ENCODE measurements at regions not wholly inside any gene's neighbourhood (a gene's known extent, or its start where the extent isn't known, plus 50 kb on each side); places are given as distances from the start of the nearest gene placed in this dataset.
A peak's percentile ranks its signal among the peaks of the same experiment; 100 is the strongest.

DNA sequence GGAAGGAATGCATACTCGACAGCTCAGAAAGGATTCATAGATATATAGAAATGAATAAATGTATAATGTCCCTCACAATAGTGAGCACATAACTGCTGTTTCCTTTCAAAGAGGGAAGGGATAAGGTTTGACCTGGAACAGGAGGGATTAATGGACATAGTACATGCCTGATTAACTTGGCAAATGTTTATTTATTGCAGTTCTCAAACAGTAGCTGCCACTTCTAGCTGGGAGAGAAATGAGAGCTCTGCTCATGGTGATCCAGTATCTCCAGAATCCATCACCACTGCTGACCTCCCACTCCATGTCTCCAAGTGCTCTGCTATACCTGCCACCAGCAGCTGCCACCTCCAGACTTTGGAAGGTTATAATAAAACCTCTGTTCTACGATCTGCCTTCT lies 108.1 kb downstream of the LRIG3 start:
- Histone ChIP-seq H3K4me3 (ENCODE audit: low read depth, low read length) (no peak overlapping the region), H3K27me3 (ENCODE audit: control insufficient read depth, insufficient read depth, low read length) (no peaks in the 10 kb centered on the region), H3K36me3 (ENCODE audit: control insufficient read depth, insufficient read depth, low read length) (no peaks in the 10 kb centered on the region)
- no peak for FAIRE-seq
- DNase-seq (ENCODE audit: low read depth), result no peak
- TF ChIP-seq, protein P1, sequence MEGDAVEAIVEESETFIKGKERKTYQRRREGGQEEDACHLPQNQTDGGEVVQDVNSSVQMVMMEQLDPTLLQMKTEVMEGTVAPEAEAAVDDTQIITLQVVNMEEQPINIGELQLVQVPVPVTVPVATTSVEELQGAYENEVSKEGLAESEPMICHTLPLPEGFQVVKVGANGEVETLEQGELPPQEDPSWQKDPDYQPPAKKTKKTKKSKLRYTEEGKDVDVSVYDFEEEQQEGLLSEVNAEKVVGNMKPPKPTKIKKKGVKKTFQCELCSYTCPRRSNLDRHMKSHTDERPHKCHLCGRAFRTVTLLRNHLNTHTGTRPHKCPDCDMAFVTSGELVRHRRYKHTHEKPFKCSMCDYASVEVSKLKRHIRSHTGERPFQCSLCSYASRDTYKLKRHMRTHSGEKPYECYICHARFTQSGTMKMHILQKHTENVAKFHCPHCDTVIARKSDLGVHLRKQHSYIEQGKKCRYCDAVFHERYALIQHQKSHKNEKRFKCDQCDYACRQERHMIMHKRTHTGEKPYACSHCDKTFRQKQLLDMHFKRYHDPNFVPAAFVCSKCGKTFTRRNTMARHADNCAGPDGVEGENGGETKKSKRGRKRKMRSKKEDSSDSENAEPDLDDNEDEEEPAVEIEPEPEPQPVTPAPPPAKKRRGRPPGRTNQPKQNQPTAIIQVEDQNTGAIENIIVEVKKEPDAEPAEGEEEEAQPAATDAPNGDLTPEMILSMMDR (IDR thresholded peaks at IDR 0.05; ENCODE audit: insufficient read depth, low read length, severe bottlenecking), result no peak

- DNase-seq (ENCODE audit: low read depth), result no peak
- Histone ChIP-seq H3K36me3 (ENCODE audit: control insufficient read depth, insufficient read depth, low read length) (no peaks in the 10 kb centered on the region), H3K27me3 (ENCODE audit: control insufficient read depth, insufficient read depth, low read length) (no peaks in the 10 kb centered on the region), H3K4me3 (ENCODE audit: low read depth, low read length) (no peak overlapping the region)
- FAIRE-seq, result no peak
- TF ChIP-seq, protein P1 (IDR thresholded peaks at IDR 0.05; ENCODE audit: insufficient read depth, low read length, severe bottlenecking), result no peak
Measured at GRCh38 chr12:58814036-58814435, 106.3 kb downstream of the LRIG3 start.

GRCh38 chr12:58815235-58815634 lies 105.1 kb downstream of the LRIG3 start:
- H3K27me3 ChIP-seq (ENCODE audit: control insufficient read depth, insufficient read depth, low read length), result no peaks in the 10 kb centered on the region
- no peak overlapping the region for H3K4me3 ChIP-seq (ENCODE audit: low read depth, low read length)
- DNase-seq (ENCODE audit: low read depth) (no peak), FAIRE-seq (no peak)
- TF ChIP-seq, protein P1 (IDR thresholded peaks at IDR 0.05; ENCODE audit: insufficient read depth, low read length, severe bottlenecking), result no peak
- no peaks in the 10 kb centered on the region for H3K36me3 ChIP-seq (ENCODE audit: control insufficient read depth, insufficient read depth, low read length)

- Histone ChIP-seq H3K36me3 (ENCODE audit: control insufficient read depth, insufficient read depth, low read length) (no peaks in the 10 kb centered on the region), H3K4me3 (ENCODE audit: low read depth, low read length) (no peak overlapping the region), H3K27me3 (ENCODE audit: control insufficient read depth, insufficient read depth, low read length) (no peaks in the 10 kb centered on the region)
- TF ChIP-seq, protein P1 (IDR thresholded peaks at IDR 0.05; ENCODE audit: insufficient read depth, low read length, severe bottlenecking), result no peak
- DNase-seq (ENCODE audit: low read depth) (peak; percentile 33), FAIRE-seq (no peak)
Measured at GRCh38 chr12:58818546-58818945, 101.8 kb downstream of the LRIG3 start.

GRCh38 chr12:58819345-58819744 lies 101.0 kb downstream of the LRIG3 start:
- Histone ChIP-seq H3K27me3 (ENCODE audit: control insufficient read depth, insufficient read depth, low read length) (no peaks in the 10 kb centered on the region), H3K4me3 (ENCODE audit: low read depth, low read length) (no peak overlapping the region), H3K36me3 (ENCODE audit: control insufficient read depth, insufficient read depth, low read length) (no peaks in the 10 kb centered on the region)
- TF ChIP-seq, protein P1 (IDR thresholded peaks at IDR 0.05; ENCODE audit: insufficient read depth, low read length, severe bottlenecking), result no peak
- DNase-seq (ENCODE audit: low read depth) (no peak), FAIRE-seq (no peak)

GRCh38 chr12:58819985-58820384 lies 100.3 kb downstream of the LRIG3 start:
- no peaks in the 10 kb centered on the region for H3K36me3 ChIP-seq (ENCODE audit: control insufficient read depth, insufficient read depth, low read length)
- no peak for DNase-seq (ENCODE audit: low read depth)
- no peak overlapping the region for H3K4me3 ChIP-seq (ENCODE audit: low read depth, low read length)
- H3K27me3 ChIP-seq (ENCODE audit: control insufficient read depth, insufficient read depth, low read length), result no peaks in the 10 kb centered on the region
- FAIRE-seq, result no peak
- TF ChIP-seq, protein P1 (IDR thresholded peaks at IDR 0.05; ENCODE audit: insufficient read depth, low read length, severe bottlenecking), result no peak

Data from bronchial epithelial cell (primary cell).